ENCODE measurements at regions not wholly inside any gene's neighbourhood (a gene's known extent, or its start where the extent isn't known, plus 50 kb on each side); places are given as distances from the start of the nearest gene placed in this dataset.
"Not testable (repeated sequence)": the region's sequence is repeated elsewhere in the genome, so short reads cannot be mapped to it uniquely, and the experiment has no call there.

DNA sequence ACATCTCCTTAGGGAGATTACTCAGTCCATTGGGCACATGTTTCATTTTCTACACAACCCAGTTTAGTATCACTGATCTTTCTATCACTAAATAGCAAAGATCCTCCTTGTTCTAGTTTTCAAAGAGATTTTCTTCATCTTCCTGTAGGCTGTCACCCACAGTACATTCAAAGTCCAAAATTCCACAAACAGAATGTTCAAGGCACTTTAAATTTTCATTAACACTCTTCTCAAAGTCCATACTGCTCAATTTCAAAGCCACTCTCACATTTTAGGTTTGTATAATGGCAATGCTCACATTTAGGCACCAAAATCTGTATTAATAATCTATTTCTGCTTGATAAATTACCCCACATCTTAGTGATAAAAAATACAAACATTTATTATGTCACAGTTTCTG is 152.8 kb downstream of the FSIP2 start:
- no peak for DNase-seq

DNA sequence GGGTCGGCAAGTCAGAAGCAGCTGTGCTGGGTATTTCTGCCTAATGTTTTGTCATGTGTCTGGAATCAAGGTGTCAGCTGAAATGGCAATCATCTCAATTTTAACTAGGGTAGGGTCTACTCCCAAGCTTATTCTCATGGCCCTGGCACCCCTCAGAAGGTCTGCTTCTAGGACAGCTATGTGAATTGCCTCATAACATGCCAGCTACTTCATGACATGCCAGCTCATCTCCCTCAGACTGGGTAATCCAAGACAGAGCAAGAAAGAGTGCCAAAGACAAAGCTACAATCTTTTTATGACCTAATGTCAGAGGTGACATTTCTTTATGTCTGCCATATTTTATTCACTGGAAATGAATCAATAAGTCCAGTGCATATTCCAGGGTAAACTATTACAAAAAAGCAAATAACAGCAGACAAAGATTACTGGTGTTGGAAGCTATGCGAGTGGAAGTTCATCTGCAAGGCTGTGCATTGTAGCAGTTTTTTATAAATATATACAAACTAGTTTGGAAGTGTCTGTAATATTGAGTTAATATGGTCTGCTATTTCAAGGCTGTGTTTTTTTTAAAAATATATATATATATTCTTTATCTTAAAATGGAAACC is 153.3 kb downstream of the FSIP2 start:
- no peak for DNase-seq

DNA sequence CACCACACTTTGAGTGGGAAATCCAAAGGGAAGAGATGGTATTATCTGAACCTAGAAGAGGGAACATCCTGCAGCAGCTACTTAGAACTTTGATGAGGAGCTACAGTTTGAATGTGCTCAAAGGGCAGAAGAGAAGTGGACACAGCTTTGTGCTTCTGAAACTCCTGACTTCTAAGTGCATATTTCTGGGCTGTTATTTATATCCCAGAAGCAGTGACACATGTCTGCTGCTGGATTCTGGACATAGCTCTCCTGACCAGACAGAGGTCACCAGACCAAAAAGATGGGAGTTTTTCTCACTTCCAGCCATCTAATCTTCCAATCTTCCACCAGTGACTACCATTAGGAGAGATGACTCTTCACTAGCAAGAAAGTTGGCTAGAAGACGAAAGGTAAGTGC is 153.9 kb downstream of the FSIP2 start:
- no peak for DNase-seq

DNA sequence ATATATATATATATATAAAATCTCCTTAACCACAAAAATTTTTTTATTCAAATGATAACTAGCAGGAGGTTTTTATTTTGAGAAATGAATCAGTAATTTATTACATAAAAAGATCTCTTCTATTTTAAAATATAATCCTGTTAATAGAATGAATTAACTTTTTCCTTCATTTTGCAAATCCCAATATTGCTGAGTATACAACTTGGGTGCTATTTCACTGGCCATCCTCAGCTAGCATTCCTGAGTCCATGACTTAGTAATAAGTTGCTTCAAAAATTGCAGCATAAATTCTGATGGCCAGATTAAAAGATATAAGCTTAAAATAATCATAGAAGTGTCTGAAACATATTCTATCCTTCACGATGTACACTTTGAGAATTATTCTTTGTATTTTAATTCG is 155.6 kb downstream of the FSIP2 start:
- DNase-seq, result no peak

DNA sequence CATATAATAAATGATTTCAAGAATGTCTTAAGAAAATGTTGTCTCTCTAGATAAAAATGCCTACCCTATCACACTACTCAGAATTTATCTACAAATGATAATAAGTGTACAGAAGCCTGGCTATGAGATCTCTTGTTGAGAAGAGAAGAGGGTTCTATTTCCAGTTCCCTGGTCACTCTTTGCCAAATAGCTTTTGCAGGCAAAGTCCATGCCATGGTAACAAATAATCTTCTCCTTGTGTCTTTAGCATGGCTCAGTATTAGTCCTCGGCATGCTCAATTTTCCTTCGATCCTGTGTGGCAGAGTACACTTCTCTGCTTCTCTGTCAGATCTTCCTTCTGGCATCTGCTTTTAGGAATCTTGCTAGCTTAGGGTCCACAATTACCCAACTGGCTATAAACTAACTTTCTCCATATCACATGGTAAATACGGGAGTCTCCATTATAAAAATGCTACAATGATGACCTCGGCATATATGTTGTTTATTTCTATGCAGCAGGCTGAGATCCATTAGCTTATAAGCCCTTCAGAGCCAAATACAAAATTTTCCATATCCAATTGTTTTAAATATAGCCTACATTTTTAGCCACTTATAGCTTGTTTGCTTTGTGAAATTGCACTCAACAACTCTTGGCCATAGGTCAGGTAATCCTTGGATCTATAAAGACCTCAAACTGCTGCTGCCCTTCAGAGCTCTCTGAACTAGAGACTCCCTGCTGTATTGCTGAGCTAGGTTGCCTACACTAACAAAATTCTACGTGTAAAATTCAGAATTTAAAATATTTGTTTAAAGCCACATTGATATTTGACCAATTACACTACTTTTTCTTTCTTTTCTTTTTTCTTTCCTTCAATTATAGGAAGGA is 157.5 kb downstream of the FSIP2 start:
- DNase-seq, result no peak

DNA sequence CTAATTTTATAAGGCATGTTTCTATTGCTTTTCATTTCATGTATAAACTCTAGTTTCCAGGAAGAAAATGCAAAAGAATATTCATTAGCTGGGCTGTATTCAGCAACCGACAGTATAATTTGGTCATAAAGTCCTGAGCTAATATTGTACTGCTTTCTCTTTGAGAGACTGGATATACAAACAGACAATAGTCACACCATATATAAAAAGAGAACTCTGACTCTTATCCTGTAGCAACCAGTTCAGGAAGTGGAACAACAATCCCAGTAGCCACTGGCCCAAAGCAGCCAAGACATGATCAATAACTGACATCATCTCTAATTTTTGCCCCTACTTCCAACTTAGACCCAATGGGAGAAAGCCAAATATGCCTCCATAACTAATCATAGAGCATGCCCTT is 160.8 kb downstream of the FSIP2 start:
- DNase-seq, result no peak

DNA sequence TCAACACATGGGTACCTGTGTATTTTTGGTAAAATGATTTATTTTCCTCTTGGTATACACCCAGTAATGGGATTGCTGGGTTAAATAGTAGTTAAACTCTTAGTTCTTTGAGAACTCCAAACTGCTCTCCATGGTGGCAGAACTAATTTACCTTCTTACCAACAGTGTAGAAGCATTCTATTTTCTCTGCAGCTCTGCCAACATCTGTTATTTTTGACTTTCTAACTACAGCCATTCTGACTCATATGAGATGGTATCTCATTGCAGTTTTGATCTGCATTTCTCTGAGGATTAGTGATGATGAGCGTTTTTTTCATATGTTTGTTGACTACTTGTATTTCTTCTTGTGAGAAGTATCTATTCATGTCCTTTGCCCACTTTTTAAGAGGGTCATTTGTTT is 180.6 kb downstream of the FSIP2 start:
- no peak for DNase-seq

DNA sequence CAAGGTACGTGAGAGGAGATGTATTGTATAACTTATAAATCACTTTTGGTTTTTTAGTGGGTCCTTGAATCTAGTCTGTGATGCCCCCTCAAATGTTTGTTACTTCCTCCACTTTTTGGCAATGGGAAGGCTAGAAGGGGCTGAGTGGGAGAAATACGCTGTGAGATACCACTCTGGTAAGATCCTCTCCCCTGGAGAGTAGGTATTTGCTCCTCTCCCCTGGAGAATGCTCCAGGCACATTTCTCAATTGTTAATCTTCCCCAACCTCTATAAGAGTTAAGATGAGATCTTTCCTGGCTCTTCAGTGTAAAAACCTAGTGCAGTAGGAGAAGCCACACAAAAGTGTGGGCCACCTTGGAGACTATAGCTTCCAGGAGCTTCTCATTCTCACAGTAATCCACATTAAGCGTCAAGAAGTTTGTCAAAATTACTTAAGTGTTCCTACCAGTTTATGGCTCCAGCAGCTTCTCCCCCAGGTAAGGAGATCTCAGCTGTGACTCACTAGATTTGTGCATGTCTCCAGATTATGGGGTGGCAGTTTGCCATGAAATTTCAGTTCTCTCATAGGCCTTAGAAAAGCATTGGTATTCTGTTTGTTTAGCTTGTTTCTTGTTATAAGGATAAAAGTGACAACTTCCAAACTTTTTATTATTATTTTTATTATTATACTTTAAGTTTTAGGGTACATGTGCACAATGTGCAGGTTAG is 182.6 kb downstream of the FSIP2 start:
- DNase-seq, result no peak

DNA sequence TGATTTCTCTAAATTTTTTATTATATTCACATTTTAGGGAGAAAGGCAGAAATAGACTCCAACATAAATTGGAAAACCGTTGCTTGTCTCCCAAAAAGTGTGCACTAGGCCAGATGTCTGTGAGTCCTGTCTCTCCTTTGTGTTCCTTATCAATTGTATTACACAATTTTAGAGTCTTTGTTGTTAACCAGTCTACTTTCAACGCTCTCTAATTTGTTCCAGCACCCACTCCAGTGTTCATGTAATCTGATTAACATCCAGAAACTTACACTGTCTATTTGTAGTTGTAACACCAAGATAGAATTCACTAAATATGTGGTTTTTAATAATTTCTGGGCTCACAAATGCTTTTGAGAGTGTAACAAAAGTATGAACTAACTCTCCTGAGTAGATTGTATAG is 195.6 kb downstream of the FSIP2 start:
- DNase-seq, result no peak

DNA sequence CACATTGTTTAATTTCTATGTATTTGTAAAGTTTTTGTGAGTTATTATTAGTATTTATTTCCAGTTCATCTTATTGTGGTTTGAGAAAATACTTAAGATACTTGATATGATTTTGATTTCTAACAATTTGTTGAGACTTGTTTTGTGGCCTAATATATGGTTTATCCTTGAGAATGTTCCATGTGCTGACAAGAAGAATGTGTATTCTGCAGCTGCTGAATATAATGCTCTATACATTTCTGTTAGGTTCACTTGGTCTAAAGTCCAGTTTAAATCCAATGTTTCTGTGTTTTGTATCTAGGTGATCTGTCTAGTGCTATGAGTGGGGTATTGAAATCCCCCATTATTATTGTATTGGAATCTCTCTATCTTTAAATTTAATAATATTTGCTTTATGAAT is 201.3 kb downstream of the FSIP2 start:
- DNase-seq, result no peak

DNA sequence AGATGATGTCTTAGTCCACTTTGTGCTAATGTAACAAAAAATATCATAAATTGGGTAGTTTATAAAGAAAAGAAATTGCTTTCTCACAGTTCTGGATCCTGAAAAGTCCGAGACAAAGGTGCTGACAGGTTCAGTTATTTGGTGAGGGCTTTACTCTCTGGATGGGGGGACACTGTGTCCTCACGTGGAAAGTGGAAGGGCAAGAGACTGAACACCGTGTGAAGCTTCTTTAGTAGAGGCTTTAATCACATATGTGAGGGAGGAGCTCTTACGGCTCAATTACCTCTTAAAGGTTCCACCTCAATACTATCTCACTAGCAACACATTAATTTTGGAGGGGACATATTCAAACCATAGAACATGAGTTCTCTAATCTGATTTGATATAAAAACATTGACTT is 204.3 kb downstream of the FSIP2 start:
- DNase-seq, result no peak

DNA sequence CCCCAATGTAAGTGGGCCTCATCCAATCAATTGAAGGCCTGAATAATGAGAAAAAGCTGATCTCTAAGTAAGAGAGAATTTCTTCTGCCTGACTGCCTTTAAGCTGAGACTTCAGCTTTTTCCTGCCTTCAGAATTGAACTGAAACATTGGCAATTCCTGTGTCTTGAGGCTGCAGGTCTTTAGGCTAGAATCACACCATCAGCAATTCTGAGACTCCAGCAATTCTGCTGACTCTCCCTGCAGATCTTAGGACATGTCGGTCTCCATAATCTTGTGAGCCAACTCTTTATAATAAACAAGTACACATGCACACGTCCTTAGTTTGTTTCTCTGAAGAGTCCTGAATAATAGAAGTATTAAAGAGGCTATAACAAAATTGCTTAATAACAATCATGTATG is 209.1 kb downstream of the FSIP2 start:
- no peak for DNase-seq

DNA sequence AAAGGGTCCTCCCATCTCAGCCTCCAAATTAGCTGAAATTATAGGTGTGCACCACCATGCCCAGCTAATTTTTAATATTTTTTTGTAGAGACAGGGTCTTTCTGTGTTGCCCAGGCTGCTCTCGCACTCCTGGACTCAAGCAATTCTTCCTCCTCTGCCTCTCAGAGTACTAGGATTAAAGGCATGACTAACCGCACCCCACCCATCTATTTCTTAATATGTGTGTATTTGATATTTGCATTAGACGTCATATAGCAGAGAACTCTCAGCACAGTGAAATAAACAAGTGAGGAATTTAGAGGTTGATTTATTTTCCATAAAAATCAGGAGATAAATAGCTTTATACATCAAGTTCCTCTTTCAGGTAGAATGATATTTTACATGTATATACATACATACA is 213.5 kb downstream of the FSIP2 start:
- DNase-seq, result no peak

DNA sequence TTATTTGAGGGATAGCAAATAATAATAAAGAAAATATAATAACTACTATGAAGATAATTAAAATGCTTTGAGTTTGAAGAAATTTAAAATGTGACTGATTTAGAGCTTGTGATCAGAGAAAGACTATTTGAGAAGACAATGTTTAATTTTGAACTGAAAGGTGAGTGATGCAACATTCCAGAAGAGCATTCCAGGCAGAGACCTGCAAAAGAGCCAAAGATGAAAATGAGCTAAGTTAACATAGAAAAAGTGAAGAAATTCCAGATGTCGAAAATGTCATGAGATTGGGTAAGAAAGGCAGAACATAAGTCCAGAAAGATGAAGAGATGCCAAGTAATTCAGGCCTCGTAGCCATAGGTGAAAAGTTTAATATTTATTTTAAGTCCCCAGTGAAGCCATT is 215.8 kb downstream of the FSIP2 start:
- no peak for DNase-seq

DNA sequence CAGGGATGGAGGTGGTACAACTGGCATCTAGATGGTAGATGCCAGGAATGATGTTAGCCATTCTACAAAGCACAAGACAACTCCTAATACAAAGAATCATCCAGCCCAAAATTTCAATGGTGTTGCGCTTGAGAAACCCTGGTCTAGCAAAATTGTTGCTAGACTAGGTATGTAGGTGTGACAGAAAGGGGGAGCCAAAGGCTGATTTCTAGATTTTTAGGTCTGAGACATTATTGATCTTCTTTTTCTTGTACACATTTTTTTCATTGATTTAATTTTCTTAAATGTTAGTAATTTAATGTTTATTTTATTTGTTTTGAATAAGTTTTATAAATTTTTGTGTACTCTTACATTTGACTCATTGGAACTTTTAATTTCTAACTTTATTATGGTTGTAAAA is 216.4 kb downstream of the FSIP2 start:
- DNase-seq, result no peak

DNA sequence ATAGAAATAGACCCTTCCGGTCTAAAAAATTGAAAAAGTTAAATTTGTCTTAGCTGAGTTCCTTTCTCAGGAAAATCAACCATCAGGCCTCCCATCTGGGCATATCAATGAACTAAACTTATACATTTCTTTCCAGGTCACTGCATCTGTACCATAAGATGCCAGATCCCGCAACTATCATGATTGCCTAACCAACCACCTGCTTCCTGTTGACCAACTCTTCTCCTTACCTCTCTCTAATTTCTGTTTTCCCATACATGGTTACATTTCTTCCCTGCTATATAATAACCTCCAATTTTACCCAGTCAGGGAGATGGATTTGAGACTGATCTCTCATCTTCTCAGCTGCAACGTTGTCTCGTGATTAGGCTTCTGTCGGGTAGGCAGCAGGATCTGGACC is 228.7 kb downstream of the FSIP2 start:
- no peak for DNase-seq

DNA sequence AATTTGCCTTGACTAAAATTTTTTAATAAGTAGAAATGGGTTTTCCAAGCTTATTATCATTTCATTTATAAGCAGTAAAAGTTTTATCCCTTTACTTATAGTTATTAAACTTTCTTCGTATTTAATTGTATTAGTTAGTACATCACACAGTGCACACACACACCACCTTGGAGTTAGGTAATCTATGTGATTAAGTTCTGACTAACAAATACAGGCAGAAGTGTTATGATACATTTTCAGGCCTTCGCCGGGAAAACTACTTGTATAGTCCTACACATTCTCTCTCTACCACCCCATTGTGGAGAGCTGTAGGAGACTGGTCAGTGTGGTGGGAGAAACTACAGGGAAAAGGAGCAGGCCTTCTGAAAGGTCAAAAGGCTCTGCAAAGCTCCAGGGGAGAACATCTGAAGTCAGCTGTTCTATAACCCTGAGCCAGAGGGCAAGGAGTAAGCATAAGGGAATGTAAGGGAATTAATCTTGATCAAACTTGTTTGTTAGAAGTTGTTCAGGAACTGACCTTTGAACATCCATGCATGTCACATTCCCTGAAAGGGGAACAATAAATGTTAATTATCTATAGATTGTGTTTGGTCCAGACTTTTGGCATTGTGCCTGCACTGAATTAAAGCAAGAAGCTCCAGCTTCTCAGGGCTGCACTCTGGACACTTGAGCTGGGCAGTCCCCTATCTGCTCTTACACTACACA is 231.7 kb downstream of the FSIP2 start:
- DNase-seq, result no peak

DNA sequence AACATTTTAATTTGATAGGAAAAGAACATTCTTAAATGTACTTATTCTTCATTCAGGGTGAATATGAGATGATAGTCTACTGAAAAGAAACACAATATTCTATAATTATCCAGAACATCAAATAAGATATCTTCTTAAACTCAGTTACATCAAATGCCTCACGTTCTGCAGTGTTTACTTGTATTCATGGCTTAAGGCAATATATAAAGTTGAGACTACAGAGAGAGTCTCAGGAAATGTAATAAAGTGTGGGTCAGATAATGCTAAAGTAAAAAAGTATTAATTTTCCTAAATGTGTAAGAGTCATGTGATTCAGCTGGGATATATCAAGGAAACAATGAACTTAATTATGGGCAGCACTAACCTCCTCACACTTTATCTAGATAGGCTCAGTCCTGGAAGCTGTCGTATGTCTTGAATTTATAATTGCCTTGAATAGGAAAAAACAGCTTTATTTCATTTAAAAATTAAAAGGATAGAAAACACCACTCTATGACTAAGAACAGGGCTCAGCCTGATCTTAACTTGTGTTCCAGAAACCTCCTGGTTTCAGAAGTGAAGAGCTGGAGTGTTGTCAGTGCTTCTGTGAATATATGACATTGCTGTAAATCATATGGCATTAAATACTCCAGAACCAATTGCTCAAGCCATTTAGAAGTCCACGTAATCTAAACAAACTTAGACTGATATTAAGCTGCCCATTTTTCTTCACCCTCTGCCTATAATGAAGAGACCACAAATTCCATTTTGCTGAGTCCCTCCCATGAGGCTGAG is 240.2 kb downstream of the FSIP2 start:
- no peak for DNase-seq

DNA sequence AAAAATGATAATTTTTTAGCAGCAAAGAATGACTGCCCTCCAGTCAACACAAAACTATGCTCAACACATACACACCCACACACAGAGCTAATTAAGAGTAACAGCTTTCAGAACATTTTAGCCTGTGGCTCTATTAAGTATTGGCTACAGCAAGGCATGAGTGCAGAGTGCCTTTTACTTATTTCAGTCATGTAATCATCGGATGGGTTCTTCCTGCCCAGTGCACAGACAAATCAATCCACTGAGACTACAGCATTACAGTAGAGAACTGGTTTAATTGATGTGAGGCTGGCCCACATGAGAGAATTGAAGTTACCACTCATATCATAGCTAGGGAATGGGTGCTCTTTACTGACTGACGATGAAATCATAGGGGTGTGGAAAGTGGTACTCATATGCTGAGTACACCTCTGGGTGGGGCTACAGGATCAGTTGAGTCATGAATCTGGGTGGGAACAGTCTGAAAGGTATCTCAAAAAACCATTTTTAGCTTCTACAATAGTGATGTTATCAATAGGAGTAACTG is 241.0 kb downstream of the FSIP2 start:
- no peak for DNase-seq

DNA sequence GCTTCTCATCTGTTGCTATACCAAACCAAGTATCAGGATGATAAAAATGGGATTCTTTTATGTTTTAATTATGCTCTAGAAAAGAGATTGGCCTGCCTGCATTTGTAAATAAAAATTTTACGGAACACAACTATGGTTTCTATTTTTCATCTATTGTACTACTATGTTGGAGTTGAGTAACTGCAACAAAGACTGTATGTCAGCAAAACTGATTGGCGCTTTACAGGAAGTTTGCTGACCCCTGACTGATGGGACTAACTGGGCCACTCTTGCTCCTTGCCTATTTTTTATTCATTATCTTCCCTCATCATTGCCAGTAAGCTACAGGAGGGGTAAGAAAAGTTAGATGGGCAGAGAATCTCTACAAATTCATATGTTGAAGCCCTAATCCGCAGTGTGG is 242.3 kb downstream of the FSIP2 start:
- no peak for DNase-seq

DNA sequence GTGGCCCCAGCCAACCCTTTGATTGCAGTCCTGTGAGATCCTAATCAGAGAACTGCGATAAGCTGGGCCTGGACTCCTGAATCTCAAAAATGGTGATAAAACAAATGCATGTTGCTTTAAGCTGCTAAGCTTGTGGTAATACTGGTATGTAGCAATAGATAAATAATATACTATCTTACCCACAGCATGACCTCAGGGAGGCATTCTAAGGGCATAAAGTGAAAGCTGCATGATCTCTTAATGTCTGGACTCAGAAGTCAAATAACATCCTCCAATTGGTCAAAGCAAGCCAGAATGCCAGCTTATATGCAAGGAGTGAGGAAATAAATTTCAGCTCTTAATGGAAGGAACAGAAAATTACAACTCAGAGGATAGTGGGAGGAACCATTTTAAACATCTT is 246.1 kb downstream of the FSIP2 start:
- DNase-seq, result no peak

DNA sequence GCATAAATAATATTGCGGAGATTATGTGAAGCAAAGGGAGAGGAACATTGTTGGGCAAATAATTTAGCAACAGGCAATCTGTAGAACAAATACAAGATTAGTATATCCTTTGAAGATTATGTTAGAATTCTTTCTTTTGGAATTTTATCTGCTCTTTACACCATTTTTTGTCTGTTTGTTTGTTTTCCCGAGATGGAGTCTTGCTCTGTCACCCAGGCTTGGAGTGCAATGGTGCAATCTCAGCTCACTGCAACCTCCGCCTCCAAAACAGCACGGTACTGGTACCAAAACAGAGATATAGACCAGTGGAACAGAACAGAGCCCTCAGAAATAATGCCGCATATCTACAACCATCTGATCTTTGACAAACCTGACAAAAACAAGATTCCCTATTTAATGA is 250.3 kb downstream of the FSIP2 start:
- DNase-seq, result not testable (repeated sequence)

Measured in NCI-H2171 (cell line).